ENCODE measurements at regions not wholly inside any gene's neighbourhood (a gene's known extent, or its start where the extent isn't known, plus 50 kb on each side); places are given as distances from the start of the nearest gene placed in this dataset.

DNA sequence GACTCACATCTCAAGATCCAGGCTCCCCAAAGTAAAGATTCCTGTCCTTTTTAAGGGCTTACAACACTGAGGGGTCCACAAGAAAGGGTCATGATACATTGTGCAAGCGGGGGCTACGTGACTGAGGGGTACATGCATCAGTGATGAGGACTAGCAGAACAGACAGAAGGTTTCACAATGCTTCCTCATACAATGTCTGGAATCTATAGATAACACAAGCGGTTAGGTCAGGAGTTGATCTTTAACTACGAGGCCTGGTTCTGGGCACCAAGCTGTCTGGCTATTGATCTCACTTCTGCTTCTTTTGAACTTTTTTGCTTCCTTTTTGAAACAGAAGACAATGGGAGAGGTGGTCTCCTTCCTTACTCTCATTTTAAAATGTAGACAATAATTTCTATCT is 718.6 kb downstream of the AMY1C start:
- H3K4me1 ChIP-seq = no peaks in the 10 kb centered on the region
- TF ChIP-seq, protein P1, sequence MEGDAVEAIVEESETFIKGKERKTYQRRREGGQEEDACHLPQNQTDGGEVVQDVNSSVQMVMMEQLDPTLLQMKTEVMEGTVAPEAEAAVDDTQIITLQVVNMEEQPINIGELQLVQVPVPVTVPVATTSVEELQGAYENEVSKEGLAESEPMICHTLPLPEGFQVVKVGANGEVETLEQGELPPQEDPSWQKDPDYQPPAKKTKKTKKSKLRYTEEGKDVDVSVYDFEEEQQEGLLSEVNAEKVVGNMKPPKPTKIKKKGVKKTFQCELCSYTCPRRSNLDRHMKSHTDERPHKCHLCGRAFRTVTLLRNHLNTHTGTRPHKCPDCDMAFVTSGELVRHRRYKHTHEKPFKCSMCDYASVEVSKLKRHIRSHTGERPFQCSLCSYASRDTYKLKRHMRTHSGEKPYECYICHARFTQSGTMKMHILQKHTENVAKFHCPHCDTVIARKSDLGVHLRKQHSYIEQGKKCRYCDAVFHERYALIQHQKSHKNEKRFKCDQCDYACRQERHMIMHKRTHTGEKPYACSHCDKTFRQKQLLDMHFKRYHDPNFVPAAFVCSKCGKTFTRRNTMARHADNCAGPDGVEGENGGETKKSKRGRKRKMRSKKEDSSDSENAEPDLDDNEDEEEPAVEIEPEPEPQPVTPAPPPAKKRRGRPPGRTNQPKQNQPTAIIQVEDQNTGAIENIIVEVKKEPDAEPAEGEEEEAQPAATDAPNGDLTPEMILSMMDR (IDR thresholded peaks at IDR 0.05; ENCODE audit: insufficient read depth in 1 of 2, low read depth in 1 of 2, low read length in 1 of 2, severe bottlenecking in 1 of 2, unreplicated experiment in 1 of 2) = no peak
- H3K4me3 ChIP-seq (ENCODE audit: low read depth, low read length) = no peak overlapping the region
- CTCF ChIA-PET = no interaction called here
- DNase-seq = peak in 1 of 2 experiments; percentile 1
- no peaks in the 10 kb centered on the region for H3K9me3 ChIP-seq
- Mint-ChIP-seq H3K27me3 (ENCODE audit: insufficient read depth, unreplicated experiment) (no peaks in the 10 kb centered on the region), H3K9me3 (ENCODE audit: unreplicated experiment) (no peaks in the 10 kb centered on the region), H3K27ac (ENCODE audit: unreplicated experiment) (no peak overlapping the region), H3K4me3 (ENCODE audit: unreplicated experiment) (no peak overlapping the region), H3K36me3 (ENCODE audit: insufficient read depth, unreplicated experiment) (no peaks in the 10 kb centered on the region), H3K4me1 (ENCODE audit: low read depth, unreplicated experiment) (no peaks in the 10 kb centered on the region)
- no TSS peak for BruUV-seq (replicated peaks)
- no peaks in the 10 kb centered on the region for H3K36me3 ChIP-seq (ENCODE audit: control insufficient read depth, insufficient read depth, low read length)
- intact Hi-C loops (cut with micrococcal nuclease; ENCODE audit: unreplicated experiment) = no loop called here
- H3K27me3 ChIP-seq (replicated peaks; ENCODE audit: control insufficient read depth, insufficient read depth, low read length) = no peaks in the 10 kb centered on the region
- POLR2A ChIA-PET = no interaction called here

DNA sequence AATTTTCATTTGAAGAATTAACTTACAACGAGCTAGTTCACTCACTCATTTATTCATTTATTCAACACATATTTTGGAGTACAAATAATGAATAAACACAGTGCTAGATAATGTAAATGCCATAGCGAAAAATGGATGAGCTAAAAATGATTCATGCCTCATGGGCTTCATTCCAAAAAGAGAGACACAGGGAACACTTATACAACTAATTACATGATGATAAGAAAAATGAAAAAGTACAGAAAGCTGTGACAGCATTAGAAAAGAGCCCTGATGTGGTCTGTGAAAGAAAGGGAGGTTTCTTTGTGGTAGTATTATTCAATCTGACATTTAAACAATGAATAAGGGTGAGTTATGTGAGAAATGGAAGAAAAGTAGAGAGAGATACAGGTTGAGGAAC is 726.4 kb downstream of the AMY1C start:
- Mint-ChIP-seq H3K36me3 (ENCODE audit: insufficient read depth, unreplicated experiment) (no peaks in the 10 kb centered on the region), H3K27ac (ENCODE audit: unreplicated experiment) (no peak overlapping the region), H3K4me1 (ENCODE audit: low read depth, unreplicated experiment) (no peaks in the 10 kb centered on the region), H3K9me3 (ENCODE audit: unreplicated experiment) (no peaks in the 10 kb centered on the region), H3K4me3 (ENCODE audit: unreplicated experiment) (no peak overlapping the region), H3K27me3 (ENCODE audit: insufficient read depth, unreplicated experiment) (no peaks in the 10 kb centered on the region)
- BruUV-seq (replicated peaks) = no TSS peak
- Histone ChIP-seq H3K27me3 (replicated peaks; ENCODE audit: control insufficient read depth, insufficient read depth, low read length) (no peaks in the 10 kb centered on the region), H3K4me3 (ENCODE audit: low read depth, low read length) (no peak overlapping the region), H3K36me3 (ENCODE audit: control insufficient read depth, insufficient read depth, low read length) (no peaks in the 10 kb centered on the region), H3K4me1 (no peaks in the 10 kb centered on the region), H3K9me3 (no peaks in the 10 kb centered on the region)
- DNase-seq = no peak
- TF ChIP-seq, protein P1 (IDR thresholded peaks at IDR 0.05; ENCODE audit: insufficient read depth in 1 of 2, low read depth in 1 of 2, low read length in 1 of 2, severe bottlenecking in 1 of 2, unreplicated experiment in 1 of 2) = no peak
- ChIA-PET CTCF (no interaction called here), POLR2A (no interaction called here)
- intact Hi-C loops (cut with micrococcal nuclease; ENCODE audit: unreplicated experiment) = no loop called here

DNA sequence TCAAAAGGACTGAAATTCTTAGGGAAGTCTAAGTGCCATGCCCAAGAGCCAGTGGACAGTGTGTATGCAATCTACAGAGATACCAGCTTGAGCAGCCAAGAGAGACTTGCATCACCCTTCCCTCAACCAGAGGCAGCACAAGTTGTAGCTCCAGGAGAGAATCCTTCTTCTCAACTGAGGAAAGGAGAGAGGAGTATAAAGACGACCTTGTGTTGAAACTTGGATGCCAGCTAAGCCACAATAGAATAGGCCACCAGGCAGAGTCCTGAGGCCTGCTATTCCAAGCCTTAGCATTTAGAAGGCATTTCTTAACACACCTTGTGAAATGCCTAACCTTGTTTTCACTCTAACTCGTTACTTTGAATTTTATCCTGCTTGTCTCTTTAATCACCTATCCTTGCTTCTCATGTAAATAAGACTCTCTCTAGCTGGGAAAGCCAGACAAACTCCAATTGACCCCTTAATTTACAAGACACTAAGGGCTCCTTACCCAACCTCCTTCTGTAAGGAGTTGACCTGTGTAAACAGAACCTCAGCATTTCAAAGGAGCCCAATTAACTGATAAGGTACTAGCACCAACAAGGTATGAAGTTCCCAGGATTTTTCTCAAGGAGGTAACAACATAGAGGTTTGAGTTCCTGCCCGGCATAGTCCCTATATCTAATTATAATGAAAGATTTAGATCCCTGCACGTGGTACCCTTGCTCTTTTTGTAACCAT is 738.8 kb downstream of the AMY1C start:
- TF ChIP-seq, protein P1 (IDR thresholded peaks at IDR 0.05; ENCODE audit: insufficient read depth in 1 of 2, low read depth in 1 of 2, low read length in 1 of 2, severe bottlenecking in 1 of 2, unreplicated experiment in 1 of 2) = no peak
- no peaks in the 10 kb centered on the region for H3K9me3 Mint-ChIP-seq (ENCODE audit: unreplicated experiment)
- H3K27me3 Mint-ChIP-seq (ENCODE audit: insufficient read depth, unreplicated experiment) = no peaks in the 10 kb centered on the region
- no TSS peak for BruUV-seq (replicated peaks)
- Histone ChIP-seq H3K4me3 (ENCODE audit: low read depth, low read length) (no peak overlapping the region), H3K27me3 (replicated peaks; ENCODE audit: control insufficient read depth, insufficient read depth, low read length) (no peaks in the 10 kb centered on the region), H3K36me3 (ENCODE audit: control insufficient read depth, insufficient read depth, low read length) (no peaks in the 10 kb centered on the region), H3K9me3 (no peaks in the 10 kb centered on the region), H3K4me1 (no peaks in the 10 kb centered on the region)
- H3K4me3 Mint-ChIP-seq (ENCODE audit: unreplicated experiment) = no peak overlapping the region
- DNase-seq = no peak
- ChIA-PET POLR2A (no interaction called here), CTCF (no interaction called here)
- H3K4me1 Mint-ChIP-seq (ENCODE audit: low read depth, unreplicated experiment) = no peaks in the 10 kb centered on the region
- no peak overlapping the region for H3K27ac Mint-ChIP-seq (ENCODE audit: unreplicated experiment)
- H3K36me3 Mint-ChIP-seq (ENCODE audit: insufficient read depth, unreplicated experiment) = no peaks in the 10 kb centered on the region
- intact Hi-C loops (cut with micrococcal nuclease; ENCODE audit: unreplicated experiment) = no loop called here
